ENCODE measurements at regions not wholly inside any gene's neighbourhood (a gene's known extent, or its start where the extent isn't known, plus 50 kb on each side); places are given as distances from the start of the nearest gene placed in this dataset.

- no peak for DNase-seq
Measured at GRCh38 chr12:116404913-116405611, 127.6 kb upstream of the MED13L start.

GRCh38 chr12:116406529-116406928 is 129.0 kb upstream of the MED13L start:
- DNase-seq = no peak

- DNase-seq = no peak
Measured at GRCh38 chr12:116408489-116409250, 131.2 kb upstream of the MED13L start.

- DNase-seq = no peak
Measured at GRCh38 chr12:116411977-116412376, 134.5 kb upstream of the MED13L start.

GRCh38 chr12:116414891-116415290 is 137.4 kb upstream of the MED13L start:
- no peak for DNase-seq

GRCh38 chr12:116415408-116416108 is 138.1 kb upstream of the MED13L start:
- no peak for DNase-seq

GRCh38 chr12:116416166-116416565 is 138.7 kb upstream of the MED13L start:
- DNase-seq = no peak

- no peak for DNase-seq
Measured at GRCh38 chr12:116418551-116418950, 140.6 kb upstream of the MAP1LC3B2 start.

GRCh38 chr12:116420227-116420880 is 138.8 kb upstream of the MAP1LC3B2 start:
- no peak for DNase-seq

GRCh38 chr12:116421785-116422538 is 137.2 kb upstream of the MAP1LC3B2 start:
- no peak for DNase-seq

GRCh38 chr12:116423094-116423493 is 136.1 kb upstream of the MAP1LC3B2 start:
- no peak for DNase-seq

GRCh38 chr12:116425256-116426193 is 133.7 kb upstream of the MAP1LC3B2 start:
- DNase-seq = no peak

GRCh38 chr12:116426391-116427136 is 132.6 kb upstream of the MAP1LC3B2 start:
- no peak for DNase-seq

- DNase-seq = no peak
Measured at GRCh38 chr12:116427200-116427930, 131.8 kb upstream of the MAP1LC3B2 start.

- no peak for DNase-seq
Measured at GRCh38 chr12:116429826-116430360, 129.3 kb upstream of the MAP1LC3B2 start.

GRCh38 chr12:116430911-116431565 is 128.1 kb upstream of the MAP1LC3B2 start:
- DNase-seq = no peak

- no peak for DNase-seq
Measured at GRCh38 chr12:116431677-116432300, 127.4 kb upstream of the MAP1LC3B2 start.

GRCh38 chr12:116432314-116432750 is 126.8 kb upstream of the MAP1LC3B2 start:
- no peak for DNase-seq

All from stimulated activated CD4-positive, alpha-beta T cell treated with anti-CD3 and anti-CD28 coated beads, Interleukin-15, amount 100 ng/mL, for 24 hours (primary cell).